ENCODE measurements at regions not wholly inside any gene's neighbourhood (a gene's known extent, or its start where the extent isn't known, plus 50 kb on each side); places are given as distances from the start of the nearest gene placed in this dataset.

GRCh38 chr12:86333955-86334522 is 77.8 kb upstream of the MGAT4C start:
- Histone ChIP-seq H3K4me1 (ENCODE audit: low read depth, poor library complexity, severe bottlenecking) (no peaks in the 10 kb centered on the region), H3K4me2 (no peak overlapping the region)

GRCh38 chr12:86331457-86331856 is 75.3 kb upstream of the MGAT4C start:
- H3K9ac ChIP-seq: no peak overlapping the region

More at GRCh38 chr12:86333955-86334522, 77.8 kb upstream of the MGAT4C start:
- no peak overlapping the region for H3K9ac ChIP-seq
- H3K79me2 ChIP-seq (ENCODE audit: insufficient read depth, low read depth): no peaks in the 10 kb centered on the region
- H4K20me1 ChIP-seq (ENCODE audit: insufficient read depth): no peaks in the 10 kb centered on the region
- H3K36me3 ChIP-seq (ENCODE audit: insufficient read depth): no peaks in the 10 kb centered on the region
- H2AFZ ChIP-seq (ENCODE audit: low read depth): no peak overlapping the region
- TF ChIP-seq CTCF (conservative IDR thresholded peaks at IDR 0.05; ENCODE audit: low read depth, low read length): no peak
- no peak overlapping the region for H3K4me3 ChIP-seq (IDR thresholded peaks at IDR 0.05; ENCODE audit: insufficient read depth, low read depth, low read length)
- H3K27ac ChIP-seq: no peak overlapping the region
- no peaks in the 10 kb centered on the region for H3K27me3 ChIP-seq (ENCODE audit: insufficient read depth, low read depth)

GRCh38 chr12:86331012-86331411 is 74.8 kb upstream of the MGAT4C start:
- no peak overlapping the region for H3K4me3 ChIP-seq (IDR thresholded peaks at IDR 0.05; ENCODE audit: insufficient read depth, low read depth, low read length)
- TF ChIP-seq CTCF (conservative IDR thresholded peaks at IDR 0.05; ENCODE audit: low read depth, low read length): no peak
- no peaks in the 10 kb centered on the region for H3K79me2 ChIP-seq (ENCODE audit: insufficient read depth, low read depth)

More at GRCh38 chr12:86331457-86331856, 75.3 kb upstream of the MGAT4C start:
- H3K27ac ChIP-seq: no peak overlapping the region
- no peaks in the 10 kb centered on the region for H3K4me1 ChIP-seq (ENCODE audit: low read depth, poor library complexity, severe bottlenecking)
- H2AFZ ChIP-seq (ENCODE audit: low read depth): no peak overlapping the region
- H3K36me3 ChIP-seq (ENCODE audit: insufficient read depth): no peaks in the 10 kb centered on the region
- H3K4me3 ChIP-seq (IDR thresholded peaks at IDR 0.05; ENCODE audit: insufficient read depth, low read depth, low read length): no peak overlapping the region
- H3K79me2 ChIP-seq (ENCODE audit: insufficient read depth, low read depth): no peaks in the 10 kb centered on the region
- no peaks in the 10 kb centered on the region for H4K20me1 ChIP-seq (ENCODE audit: insufficient read depth)
- no peaks in the 10 kb centered on the region for H3K27me3 ChIP-seq (ENCODE audit: insufficient read depth, low read depth)
- no peak for TF ChIP-seq CTCF (conservative IDR thresholded peaks at IDR 0.05; ENCODE audit: low read depth, low read length)
- no peak overlapping the region for H3K4me2 ChIP-seq

GRCh38 chr12:86312232-86312631 is 56.0 kb upstream of the MGAT4C start:
- Histone ChIP-seq H3K4me1 (ENCODE audit: low read depth, poor library complexity, severe bottlenecking) (no peaks in the 10 kb centered on the region), H3K4me3 (IDR thresholded peaks at IDR 0.05; ENCODE audit: insufficient read depth, low read depth, low read length) (no peak overlapping the region), H4K20me1 (ENCODE audit: insufficient read depth) (no peaks in the 10 kb centered on the region), H3K36me3 (ENCODE audit: insufficient read depth) (no peaks in the 10 kb centered on the region), H3K27ac (no peak overlapping the region), H2AFZ (ENCODE audit: low read depth) (no peak overlapping the region), H3K79me2 (ENCODE audit: insufficient read depth, low read depth) (no peaks in the 10 kb centered on the region), H3K27me3 (ENCODE audit: insufficient read depth, low read depth) (no peaks in the 10 kb centered on the region), H3K9ac (no peak overlapping the region), H3K4me2 (no peak overlapping the region)
- TF ChIP-seq CTCF (conservative IDR thresholded peaks at IDR 0.05; ENCODE audit: low read depth, low read length): no peak

More at GRCh38 chr12:86331012-86331411, 74.8 kb upstream of the MGAT4C start:
- Histone ChIP-seq H2AFZ (ENCODE audit: low read depth) (no peak overlapping the region), H4K20me1 (ENCODE audit: insufficient read depth) (no peaks in the 10 kb centered on the region), H3K36me3 (ENCODE audit: insufficient read depth) (no peaks in the 10 kb centered on the region), H3K9ac (no peak overlapping the region), H3K27ac (no peak overlapping the region), H3K4me2 (no peak overlapping the region), H3K4me1 (ENCODE audit: low read depth, poor library complexity, severe bottlenecking) (no peaks in the 10 kb centered on the region), H3K27me3 (ENCODE audit: insufficient read depth, low read depth) (no peaks in the 10 kb centered on the region)

Measured in KMS-11 (cell line).